Parathyroid adenoma (tissue), 2 donors: ENCODE measurements at regions not wholly inside any gene's neighbourhood (a gene's known extent, or its start where the extent isn't known, plus 50 kb on each side); places are given as distances from the start of the nearest gene placed in this dataset.
"Not testable (repeated sequence)": the region's sequence is repeated elsewhere in the genome, so short reads cannot be mapped to it uniquely, and the experiment has no call there.

ENCODE experiments used
- H2AFZ ChIP-seq: fragments of 300-600 bp; sonication (generic); one replicate; pipeline ENCODE4 v1.7.0; 2017; ENCODE audit warnings: antibody characterized with exemption, mild to moderate bottlenecking
- H3K27ac ChIP-seq: fragments of 300-600 bp; sonication (generic); one replicate; pipeline ENCODE4 v1.7.0; 2017
- H3K27me3 ChIP-seq: fragments of 300-600 bp; sonication (generic); one replicate; pipeline ENCODE4 v1.7.0; 2017; ENCODE audit warnings: low read length; ENCODE audit not compliant: control insufficient read depth, insufficient read depth
- H3K36me3 ChIP-seq: fragments of 300-600 bp; sonication (generic); one replicate; pipeline ENCODE4 v1.7.0; 2017; ENCODE audit warnings: low read length; ENCODE audit not compliant: control insufficient read depth, insufficient read depth
- H3K4me1 ChIP-seq: fragments of 300-600 bp; sonication (generic); one replicate; pipeline ENCODE4 v1.7.0; 2017; ENCODE audit warnings: control low read depth
- H3K4me2 ChIP-seq: fragments of 300-600 bp; sonication (generic); one replicate; pipeline ENCODE4 v1.7.0; 2017; ENCODE audit warnings: low read length
- H3K4me3 ChIP-seq: fragments of 300-600 bp; sonication (generic); one replicate; pipeline ENCODE4 v1.7.0; 2017; ENCODE audit warnings: low read depth, low read length
- H3K79me2 ChIP-seq: fragments of 300-600 bp; sonication (generic); one replicate; pipeline ENCODE4 v1.7.0; 2017; ENCODE audit warnings: control low read depth
- H3K9ac ChIP-seq: fragments of 300-600 bp; sonication (generic); one replicate; pipeline ENCODE4 v1.7.0; 2017; ENCODE audit warnings: mild to moderate bottlenecking
- H3K9me3 ChIP-seq: fragments of 300-600 bp; sonication (generic); one replicate; pipeline ENCODE4 v1.7.0; 2017; ENCODE audit warnings: low read length; ENCODE audit not compliant: control insufficient read depth
- TF ChIP-seq, protein P1 (sequence below): fragments of 300-600 bp; sonication (generic); IDR thresholded peaks from one replicate; pipeline ENCODE4 v1.7.0; 2017; ENCODE audit warnings: antibody characterized with exemption, mild to moderate bottlenecking
- donor health status: primary hyperparathyroidism.

DNA sequence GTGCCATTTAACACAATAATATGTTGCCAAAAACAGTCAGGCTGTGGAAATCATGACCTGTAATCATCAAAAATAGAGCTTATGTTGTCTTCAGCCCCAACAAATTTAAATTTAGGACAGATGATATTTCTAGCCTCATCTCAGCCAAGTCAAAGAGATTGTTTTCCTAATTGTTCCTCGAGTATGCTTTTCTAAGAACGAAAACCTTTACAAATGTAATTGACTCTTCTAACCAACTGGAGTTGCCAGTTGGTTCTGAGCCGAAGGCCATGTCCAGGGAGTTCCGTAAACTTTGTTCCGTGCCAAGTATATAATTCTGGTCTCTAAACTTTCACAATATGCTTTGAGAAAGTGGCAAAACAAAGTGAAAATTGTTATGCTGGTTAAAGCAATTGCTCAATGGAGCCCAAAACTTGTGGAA lies 160.8 kb downstream of the CEMIP2 start:
- Histone ChIP-seq H2AFZ (peak overlapping the region; percentile 63), H3K27me3 (no peaks in the 10 kb centered on the region), H3K4me2 (peak overlapping the region; percentile 27), H3K79me2 (no peaks in the 10 kb centered on the region), H3K9me3 (no peaks in the 10 kb centered on the region), H3K4me1 (peaks cover 3% of the 10 kb centered on the region), H3K36me3 (no peaks in the 10 kb centered on the region), H3K9ac (no peak overlapping the region), H3K27ac (peak overlapping the region; percentile 74), H3K4me3 (no peak overlapping the region)
- TF ChIP-seq, protein P1, sequence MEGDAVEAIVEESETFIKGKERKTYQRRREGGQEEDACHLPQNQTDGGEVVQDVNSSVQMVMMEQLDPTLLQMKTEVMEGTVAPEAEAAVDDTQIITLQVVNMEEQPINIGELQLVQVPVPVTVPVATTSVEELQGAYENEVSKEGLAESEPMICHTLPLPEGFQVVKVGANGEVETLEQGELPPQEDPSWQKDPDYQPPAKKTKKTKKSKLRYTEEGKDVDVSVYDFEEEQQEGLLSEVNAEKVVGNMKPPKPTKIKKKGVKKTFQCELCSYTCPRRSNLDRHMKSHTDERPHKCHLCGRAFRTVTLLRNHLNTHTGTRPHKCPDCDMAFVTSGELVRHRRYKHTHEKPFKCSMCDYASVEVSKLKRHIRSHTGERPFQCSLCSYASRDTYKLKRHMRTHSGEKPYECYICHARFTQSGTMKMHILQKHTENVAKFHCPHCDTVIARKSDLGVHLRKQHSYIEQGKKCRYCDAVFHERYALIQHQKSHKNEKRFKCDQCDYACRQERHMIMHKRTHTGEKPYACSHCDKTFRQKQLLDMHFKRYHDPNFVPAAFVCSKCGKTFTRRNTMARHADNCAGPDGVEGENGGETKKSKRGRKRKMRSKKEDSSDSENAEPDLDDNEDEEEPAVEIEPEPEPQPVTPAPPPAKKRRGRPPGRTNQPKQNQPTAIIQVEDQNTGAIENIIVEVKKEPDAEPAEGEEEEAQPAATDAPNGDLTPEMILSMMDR, result no peak

DNA sequence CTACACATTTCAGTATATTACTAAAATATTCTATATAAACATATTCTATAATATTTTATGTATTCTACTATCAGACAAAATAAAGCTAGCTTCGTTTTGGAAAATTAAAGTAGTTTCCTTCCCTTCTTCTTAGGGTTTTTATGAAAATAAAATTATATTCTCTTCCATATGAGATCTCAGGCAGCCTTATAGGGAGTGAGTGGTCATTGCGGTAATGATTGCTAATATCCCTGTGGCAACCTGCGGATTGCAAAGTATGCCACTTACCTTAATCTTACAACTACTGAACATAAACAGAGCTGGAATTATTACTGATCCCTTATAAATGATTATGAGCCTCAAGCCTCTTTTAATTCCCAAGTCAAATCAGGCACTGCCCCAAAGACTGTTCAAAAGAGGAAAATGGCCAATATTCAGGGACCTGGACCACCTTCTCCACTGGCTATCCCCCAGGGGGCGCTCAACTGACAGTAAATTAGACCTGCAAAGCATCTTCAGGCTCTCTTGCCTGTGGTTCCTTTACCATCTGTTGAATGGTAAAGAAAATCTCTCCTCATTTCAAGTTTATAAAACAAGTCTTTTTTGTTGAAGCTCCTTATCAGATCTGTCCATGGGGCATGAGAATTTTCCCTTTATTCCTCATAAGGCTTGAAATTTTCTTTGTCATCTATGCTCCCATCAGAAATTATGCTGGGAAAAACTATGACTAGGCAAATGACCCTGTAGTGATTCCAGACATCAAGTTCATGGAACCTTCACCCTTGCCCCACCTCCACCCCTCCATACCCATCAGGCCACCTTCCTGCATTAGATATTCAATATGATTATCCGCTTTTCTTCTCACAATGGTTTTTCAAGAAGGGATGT lies 163.9 kb downstream of the CEMIP2 start:
- no peak overlapping the region for H3K9ac ChIP-seq
- H3K4me1 ChIP-seq, result peaks cover 3% of the 10 kb centered on the region
- no peak overlapping the region for H3K4me2 ChIP-seq
- H3K9me3 ChIP-seq, result no peaks in the 10 kb centered on the region
- TF ChIP-seq, protein P1, result peak; percentile 67
- no peaks in the 10 kb centered on the region for H3K36me3 ChIP-seq
- H3K4me3 ChIP-seq, result no peak overlapping the region
- no peak overlapping the region for H2AFZ ChIP-seq
- no peaks in the 10 kb centered on the region for H3K79me2 ChIP-seq
- no peak overlapping the region for H3K27ac ChIP-seq
- no peaks in the 10 kb centered on the region for H3K27me3 ChIP-seq

DNA sequence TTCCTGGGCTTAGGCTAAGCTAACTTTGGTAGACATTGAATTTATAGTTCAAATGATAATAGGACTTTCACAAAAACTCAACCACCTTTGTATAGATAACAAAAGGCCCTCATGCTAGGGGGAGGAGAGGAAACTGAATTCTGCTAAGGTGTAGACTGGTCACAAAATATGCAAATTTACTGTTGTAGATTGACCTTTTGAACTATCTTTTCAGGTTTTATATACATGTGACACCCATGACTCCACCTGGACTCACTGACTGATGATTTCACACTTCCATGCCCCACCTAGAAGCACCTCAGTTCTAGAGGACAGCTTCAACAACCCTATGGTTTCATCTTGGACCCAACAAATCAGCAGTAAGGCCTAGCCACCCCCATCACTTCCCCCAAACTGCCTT lies 165.7 kb downstream of the CEMIP2 start:
- Histone ChIP-seq H3K9ac (no peak overlapping the region), H3K27me3 (no peaks in the 10 kb centered on the region), H3K4me2 (no peak overlapping the region), H3K27ac (no peak overlapping the region), H3K4me1 (peaks cover 3% of the 10 kb centered on the region), H3K79me2 (no peaks in the 10 kb centered on the region), H3K36me3 (no peaks in the 10 kb centered on the region), H3K4me3 (no peak overlapping the region), H2AFZ (no peak overlapping the region), H3K9me3 (no peaks in the 10 kb centered on the region)
- TF ChIP-seq, protein P1, result no peak

DNA sequence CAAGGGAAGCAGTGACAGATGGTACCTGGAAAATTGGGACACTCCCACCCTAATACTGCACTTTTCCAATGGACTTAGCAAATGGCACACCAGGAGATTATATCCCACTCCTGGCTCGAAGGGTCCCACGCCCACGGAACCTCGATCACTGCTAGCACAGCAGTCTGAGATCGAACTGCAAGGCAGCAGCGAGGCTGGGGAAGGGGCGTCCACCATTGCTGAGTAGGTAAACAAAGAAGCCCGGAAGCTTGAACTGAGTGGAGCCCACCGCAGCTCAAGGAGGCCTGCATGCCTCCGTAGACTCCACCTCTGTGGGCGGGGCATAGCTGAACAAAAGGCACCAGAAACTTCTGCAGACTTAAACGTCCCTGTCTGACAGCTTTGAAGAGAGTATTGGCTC lies 172.6 kb downstream of the CEMIP2 start:
- H3K4me3 ChIP-seq, H3K9ac ChIP-seq, H3K27me3 ChIP-seq, H3K4me1 ChIP-seq, H2AFZ ChIP-seq, H3K9me3 ChIP-seq, H3K4me2 ChIP-seq, H3K36me3 ChIP-seq, H3K27ac ChIP-seq, H3K79me2 ChIP-seq: not testable (repeated sequence)

DNA sequence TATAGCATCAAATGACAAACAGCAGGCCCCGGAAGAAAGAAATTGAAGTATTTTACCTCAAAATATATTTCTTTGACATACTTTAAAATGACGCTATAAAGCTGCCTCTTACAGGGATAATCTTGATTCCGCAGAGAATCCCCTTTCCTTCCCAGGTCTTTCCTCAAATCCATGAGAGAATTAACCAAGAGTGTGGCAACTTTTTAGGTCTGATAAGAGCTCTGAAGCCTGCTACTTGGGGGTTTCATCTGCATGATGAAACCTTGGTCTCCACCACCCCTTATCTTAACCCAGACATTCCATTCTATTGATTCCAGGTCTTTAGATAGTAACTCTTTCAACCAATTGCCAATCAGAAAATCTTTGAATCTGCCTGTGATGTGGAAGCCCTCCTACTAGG lies 173.8 kb downstream of the CEMIP2 start:
- H3K9ac ChIP-seq, result no peak overlapping the region
- H3K36me3 ChIP-seq, result no peaks in the 10 kb centered on the region
- no peak overlapping the region for H2AFZ ChIP-seq
- no peaks in the 10 kb centered on the region for H3K27me3 ChIP-seq
- H3K4me1 ChIP-seq, result no peaks in the 10 kb centered on the region
- no peaks in the 10 kb centered on the region for H3K79me2 ChIP-seq
- no peak overlapping the region for H3K4me3 ChIP-seq
- TF ChIP-seq, protein P1, result no peak
- no peak overlapping the region for H3K27ac ChIP-seq
- no peaks in the 10 kb centered on the region for H3K9me3 ChIP-seq
- H3K4me2 ChIP-seq, result no peak overlapping the region
